ENCODE measurements at regions not wholly inside any gene's neighbourhood (a gene's known extent, or its start where the extent isn't known, plus 50 kb on each side); places are given as distances from the start of the nearest gene placed in this dataset.

GRCh38 chr10:4296161-4296560 is 511.2 kb upstream of the KLF6 start:
- no peak overlapping the region for H3K4me3 ChIP-seq (ENCODE audit: low read depth, low read length)
- DNase-seq (ENCODE audit: low read depth), result no peak
- TF ChIP-seq CTCF (conservative IDR thresholded peaks at IDR 0.05; ENCODE audit: low read depth, low read length), result no peak

GRCh38 chr10:4294996-4295792 is 510.2 kb upstream of the KLF6 start:
- DNase-seq (ENCODE audit: low read depth), result no peak
- no peak for TF ChIP-seq CTCF (conservative IDR thresholded peaks at IDR 0.05; ENCODE audit: low read depth, low read length)
- H3K4me3 ChIP-seq (ENCODE audit: low read depth, low read length), result no peak overlapping the region

GRCh38 chr10:4294271-4294670 is 509.3 kb upstream of the KLF6 start:
- no peak for DNase-seq (ENCODE audit: low read depth)
- no peak for TF ChIP-seq CTCF (conservative IDR thresholded peaks at IDR 0.05; ENCODE audit: low read depth, low read length)
- H3K4me3 ChIP-seq (ENCODE audit: low read depth, low read length), result no peak overlapping the region

GRCh38 chr10:4291990-4292389 is 507.0 kb upstream of the KLF6 start:
- DNase-seq (ENCODE audit: low read depth), result no peak
- no peak overlapping the region for H3K4me3 ChIP-seq (ENCODE audit: low read depth, low read length)
- TF ChIP-seq CTCF (conservative IDR thresholded peaks at IDR 0.05; ENCODE audit: low read depth, low read length), result no peak

- DNase-seq (ENCODE audit: low read depth), result no peak
- H3K4me3 ChIP-seq (ENCODE audit: low read depth, low read length), result no peak overlapping the region
- TF ChIP-seq CTCF (conservative IDR thresholded peaks at IDR 0.05; ENCODE audit: low read depth, low read length), result no peak
Measured at GRCh38 chr10:4285121-4285520, 500.1 kb upstream of the KLF6 start.

GRCh38 chr10:4283846-4284610 is 499.0 kb upstream of the KLF6 start:
- no peak for TF ChIP-seq CTCF (conservative IDR thresholded peaks at IDR 0.05; ENCODE audit: low read depth, low read length)
- DNase-seq (ENCODE audit: low read depth), result no peak
- H3K4me3 ChIP-seq (ENCODE audit: low read depth, low read length), result no peak overlapping the region
